Neural cell (in vitro differentiated cells): ENCODE measurements at regions not wholly inside any gene's neighbourhood (a gene's known extent, or its start where the extent isn't known, plus 50 kb on each side); places are given as distances from the start of the nearest gene placed in this dataset.

Experiments
- TAF1 ChIP-seq: IDR thresholded peaks from 2 replicates; pipeline ENCODE4 v1.6.1; 2012; ENCODE audit warnings: low read depth
- TF ChIP-seq, protein P1 (sequence below): fragments of 450-650 bp; IDR thresholded peaks from 2 replicates; pipeline ENCODE4 v1.5.1; 2014; ENCODE audit warnings: antibody characterized with exemption, mild to moderate bottlenecking, moderate library complexity; ENCODE audit not compliant: poor library complexity, severe bottlenecking

DNA sequence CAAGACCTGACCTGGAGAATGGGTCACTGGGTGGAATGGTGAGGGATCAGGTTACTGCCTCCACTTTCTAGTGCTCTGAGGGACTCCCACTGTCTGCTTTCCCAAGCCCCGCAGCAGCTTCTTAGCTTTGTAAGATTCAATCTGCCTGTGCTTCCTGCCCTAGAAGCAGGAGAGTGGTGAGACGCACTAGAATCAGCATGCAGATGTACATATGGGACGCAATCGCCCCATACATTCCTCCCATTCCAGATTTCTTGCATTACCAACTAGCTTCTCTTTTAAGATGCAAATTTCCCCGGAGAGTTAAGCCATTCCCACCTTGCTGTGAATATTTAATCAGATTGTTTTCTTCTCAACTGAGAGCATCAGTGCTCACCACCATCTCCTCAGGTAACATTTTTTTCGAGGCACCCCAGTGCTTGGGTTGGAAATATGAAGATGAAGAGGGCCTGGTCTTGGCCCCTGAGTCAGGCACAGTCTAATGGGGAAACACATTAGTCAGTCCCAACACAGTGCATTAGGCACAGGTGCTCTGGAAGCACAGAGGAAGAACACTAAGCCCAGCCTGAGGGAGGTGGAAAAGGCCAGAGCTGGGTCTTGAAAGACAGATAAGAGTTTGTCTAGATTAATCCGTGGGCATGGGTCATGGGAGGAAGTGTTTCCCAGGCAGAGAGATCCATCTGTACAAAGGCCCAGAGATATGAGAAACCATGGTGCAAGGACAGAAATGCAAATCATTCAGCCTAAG lies 66.7 kb upstream of the PRPS1 start:
- TF ChIP-seq, protein P1, sequence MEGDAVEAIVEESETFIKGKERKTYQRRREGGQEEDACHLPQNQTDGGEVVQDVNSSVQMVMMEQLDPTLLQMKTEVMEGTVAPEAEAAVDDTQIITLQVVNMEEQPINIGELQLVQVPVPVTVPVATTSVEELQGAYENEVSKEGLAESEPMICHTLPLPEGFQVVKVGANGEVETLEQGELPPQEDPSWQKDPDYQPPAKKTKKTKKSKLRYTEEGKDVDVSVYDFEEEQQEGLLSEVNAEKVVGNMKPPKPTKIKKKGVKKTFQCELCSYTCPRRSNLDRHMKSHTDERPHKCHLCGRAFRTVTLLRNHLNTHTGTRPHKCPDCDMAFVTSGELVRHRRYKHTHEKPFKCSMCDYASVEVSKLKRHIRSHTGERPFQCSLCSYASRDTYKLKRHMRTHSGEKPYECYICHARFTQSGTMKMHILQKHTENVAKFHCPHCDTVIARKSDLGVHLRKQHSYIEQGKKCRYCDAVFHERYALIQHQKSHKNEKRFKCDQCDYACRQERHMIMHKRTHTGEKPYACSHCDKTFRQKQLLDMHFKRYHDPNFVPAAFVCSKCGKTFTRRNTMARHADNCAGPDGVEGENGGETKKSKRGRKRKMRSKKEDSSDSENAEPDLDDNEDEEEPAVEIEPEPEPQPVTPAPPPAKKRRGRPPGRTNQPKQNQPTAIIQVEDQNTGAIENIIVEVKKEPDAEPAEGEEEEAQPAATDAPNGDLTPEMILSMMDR = no peak
- TF ChIP-seq TAF1 = no peak
